GM23338 (cell line): ENCODE measurements at regions not wholly inside any gene's neighbourhood (a gene's known extent, or its start where the extent isn't known, plus 50 kb on each side); places are given as distances from the start of the nearest gene placed in this dataset.

Experiments used
- CREB1 ChIP-seq: fragments of 250-450 bp; sonication (Bioruptor Pico); IDR thresholded peaks from 2 replicates; pipeline ENCODE4 v1.5.0; 2020; ENCODE audit warnings: low read depth, mild to moderate bottlenecking, moderate library complexity
- EZH2 ChIP-seq: fragments of 200-600 bp; sonication (generic); IDR thresholded peaks from one replicate; pipeline ENCODE4 v1.8.0; 2017; ENCODE audit warnings: antibody characterized with exemption, mild to moderate bottlenecking, low read depth; ENCODE audit not compliant: unreplicated experiment
- EZH2phosphoT487 ChIP-seq: fragments of 200-600 bp; sonication (generic); IDR thresholded peaks from one replicate; pipeline ENCODE4 v1.8.1; 2018; ENCODE audit warnings: antibody characterized with exemption; ENCODE audit not compliant: unreplicated experiment
- JUNB ChIP-seq: IDR thresholded peaks from one replicate; pipeline ENCODE4 v1.6.1; 2016; ENCODE audit warnings: antibody characterized with exemption; ENCODE audit not compliant: unreplicated experiment
- NANOG ChIP-seq: IDR thresholded peaks from 2 replicates; pipeline ENCODE4 v1.6.1; 2016; ENCODE audit warnings: antibody characterized with exemption, borderline replicate concordance
- POLR2AphosphoS5 ChIP-seq: IDR thresholded peaks from 2 replicates; pipeline ENCODE4 v1.6.1; 2016; ENCODE audit warnings: antibody characterized with exemption, low read depth
- ZNF114 ChIP-seq: fragments of 250-450 bp; sonication (Bioruptor Pico); IDR thresholded peaks from 2 replicates; pipeline ENCODE4 v1.5.0; 2020; ENCODE audit warnings: mild to moderate bottlenecking, moderate library complexity
- ZNF331 ChIP-seq: fragments of 250-450 bp; sonication (Bioruptor Pico); IDR thresholded peaks from 2 replicates; pipeline ENCODE4 v1.5.0; 2020; ENCODE audit warnings: low read depth, mild to moderate bottlenecking, moderate library complexity
- ZNF462 ChIP-seq: fragments of 250-450 bp; sonication (Bioruptor Pico); IDR thresholded peaks from 2 replicates; pipeline ENCODE4 v1.5.0; 2020; ENCODE audit warnings: mild to moderate bottlenecking, moderate library complexity
- TF ChIP-seq, protein P1 (sequence below), 2 experiments: fragments of 200-600 bp in 1 of 2; sonication (generic) in 1 of 2; conservative IDR thresholded peaks; 2 replicates each; pipeline versions ENCODE4 v1.5.1 to v1.6.1; 2016 to 2017; ENCODE audit warnings: antibody characterized with exemption in 2 of 2, low read depth in 2 of 2, mild to moderate bottlenecking in 2 of 2, moderate library complexity in 1 of 2
- TF ChIP-seq, protein P2 (sequence below): IDR thresholded peaks from 2 replicates; pipeline ENCODE4 v1.6.1; 2016; ENCODE audit warnings: antibody characterized with exemption

GRCh38 chr15:97259943-97260342, 700.6 kb upstream of the ARRDC4 start:
- TF ChIP-seq EZH2 = no peak
- TF ChIP-seq, protein P1, sequence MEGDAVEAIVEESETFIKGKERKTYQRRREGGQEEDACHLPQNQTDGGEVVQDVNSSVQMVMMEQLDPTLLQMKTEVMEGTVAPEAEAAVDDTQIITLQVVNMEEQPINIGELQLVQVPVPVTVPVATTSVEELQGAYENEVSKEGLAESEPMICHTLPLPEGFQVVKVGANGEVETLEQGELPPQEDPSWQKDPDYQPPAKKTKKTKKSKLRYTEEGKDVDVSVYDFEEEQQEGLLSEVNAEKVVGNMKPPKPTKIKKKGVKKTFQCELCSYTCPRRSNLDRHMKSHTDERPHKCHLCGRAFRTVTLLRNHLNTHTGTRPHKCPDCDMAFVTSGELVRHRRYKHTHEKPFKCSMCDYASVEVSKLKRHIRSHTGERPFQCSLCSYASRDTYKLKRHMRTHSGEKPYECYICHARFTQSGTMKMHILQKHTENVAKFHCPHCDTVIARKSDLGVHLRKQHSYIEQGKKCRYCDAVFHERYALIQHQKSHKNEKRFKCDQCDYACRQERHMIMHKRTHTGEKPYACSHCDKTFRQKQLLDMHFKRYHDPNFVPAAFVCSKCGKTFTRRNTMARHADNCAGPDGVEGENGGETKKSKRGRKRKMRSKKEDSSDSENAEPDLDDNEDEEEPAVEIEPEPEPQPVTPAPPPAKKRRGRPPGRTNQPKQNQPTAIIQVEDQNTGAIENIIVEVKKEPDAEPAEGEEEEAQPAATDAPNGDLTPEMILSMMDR (conservative IDR thresholded peaks at IDR 0.05; ENCODE audit: low read depth in 2 of 2) = no peak
- TF ChIP-seq POLR2AphosphoS5 = no peak
- TF ChIP-seq EZH2phosphoT487 = no peak
- TF ChIP-seq NANOG = no peak
- TF ChIP-seq CREB1 (CRISPR knock-in tag) = no peak
- no peak for TF ChIP-seq JUNB
- TF ChIP-seq, protein P2, sequence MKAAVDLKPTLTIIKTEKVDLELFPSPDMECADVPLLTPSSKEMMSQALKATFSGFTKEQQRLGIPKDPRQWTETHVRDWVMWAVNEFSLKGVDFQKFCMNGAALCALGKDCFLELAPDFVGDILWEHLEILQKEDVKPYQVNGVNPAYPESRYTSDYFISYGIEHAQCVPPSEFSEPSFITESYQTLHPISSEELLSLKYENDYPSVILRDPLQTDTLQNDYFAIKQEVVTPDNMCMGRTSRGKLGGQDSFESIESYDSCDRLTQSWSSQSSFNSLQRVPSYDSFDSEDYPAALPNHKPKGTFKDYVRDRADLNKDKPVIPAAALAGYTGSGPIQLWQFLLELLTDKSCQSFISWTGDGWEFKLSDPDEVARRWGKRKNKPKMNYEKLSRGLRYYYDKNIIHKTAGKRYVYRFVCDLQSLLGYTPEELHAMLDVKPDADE = no peak
- no peak for TF ChIP-seq ZNF114
- TF ChIP-seq ZNF331 (CRISPR knock-in tag) = no peak
- no peak for TF ChIP-seq ZNF462 (CRISPR knock-in tag)
